Stimulated activated CD4-positive, alpha-beta T cell treated with anti-CD3 and anti-CD28 coated beads, Interleukin-15, amount 100 ng/mL, for 1 hour (primary cell): ENCODE measurements at regions not wholly inside any gene's neighbourhood (a gene's known extent, or its start where the extent isn't known, plus 50 kb on each side); places are given as distances from the start of the nearest gene placed in this dataset.

ENCODE experiments used
- DNase-seq, 2 donors: peaks; one replicate each; pipeline ENCODE4 v3.0.0-alpha.2; 2020; ENCODE audit warnings: low read depth in 1 of 2, low spot score in 1 of 2

- no peak for DNase-seq
Observed at GRCh38 chr5:165673499-165673898, 2168.1 kb downstream of the MAT2B start.

- DNase-seq = no peak
Observed at GRCh38 chr5:165695796-165696195, 2190.4 kb downstream of the MAT2B start.

DNA sequence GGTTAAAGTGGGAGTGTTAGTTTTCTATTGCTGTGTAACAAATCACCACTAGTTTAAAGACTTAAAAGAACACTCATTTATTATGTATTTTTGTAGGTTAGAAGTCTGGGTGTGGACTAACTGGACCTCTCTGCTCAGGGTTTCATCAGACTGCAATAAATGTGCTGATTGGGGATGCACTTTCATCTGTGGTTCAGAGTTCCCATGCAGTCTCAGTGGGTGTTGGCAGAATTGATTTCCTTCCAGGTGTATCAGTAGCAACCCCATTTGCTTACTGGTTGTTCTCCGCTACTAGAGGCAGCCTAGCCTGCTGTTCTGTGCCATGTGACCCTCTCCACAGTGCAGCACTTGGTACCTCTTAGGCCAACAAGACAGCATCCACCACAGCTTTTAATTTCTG lies 2200.5 kb downstream of the MAT2B start:
- no peak for DNase-seq

DNA sequence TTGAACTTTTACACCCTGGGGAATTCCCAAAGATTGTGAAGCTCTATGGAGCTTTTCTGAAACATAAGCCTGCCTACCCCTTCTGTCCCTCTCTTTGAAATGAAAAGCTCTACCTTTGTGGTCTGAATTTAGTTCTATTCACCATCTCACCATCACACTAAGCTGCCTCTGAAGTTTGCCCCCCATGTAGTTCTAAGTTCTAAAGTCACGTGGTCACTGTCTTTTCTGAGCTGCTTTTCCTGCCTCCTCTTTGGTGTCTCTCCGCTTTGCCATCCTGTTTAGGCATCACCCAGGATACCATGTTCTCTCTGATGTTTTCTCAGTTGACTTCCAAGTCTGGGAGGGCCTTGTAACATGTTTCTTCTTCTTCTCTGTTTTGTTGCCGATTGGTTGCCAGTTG lies 2206.6 kb downstream of the MAT2B start:
- no peak for DNase-seq

- DNase-seq = no peak
Observed at GRCh38 chr5:165714598-165714997, 2209.2 kb downstream of the MAT2B start.

DNA sequence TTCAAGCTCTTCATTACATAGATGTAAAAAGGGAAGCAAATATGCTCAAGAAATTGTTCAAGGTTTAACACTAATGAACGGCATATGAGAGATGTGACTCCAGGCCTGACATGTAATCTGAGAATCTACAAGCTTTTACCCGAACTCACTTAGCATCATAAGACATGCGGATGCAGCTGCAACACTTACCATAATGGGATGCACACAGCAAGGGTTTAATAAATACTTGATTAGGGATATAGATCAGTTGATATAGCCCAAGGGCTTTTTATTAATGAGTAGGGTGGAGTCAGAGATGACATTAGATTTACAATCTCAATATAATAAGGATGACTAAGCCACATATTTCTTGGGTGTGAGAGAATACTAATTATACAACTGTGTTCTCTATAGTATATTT lies 2215.5 kb downstream of the MAT2B start:
- DNase-seq = no peak

- no peak for DNase-seq
Observed at GRCh38 chr5:165722401-165722800, 2217.0 kb downstream of the MAT2B start.

DNA sequence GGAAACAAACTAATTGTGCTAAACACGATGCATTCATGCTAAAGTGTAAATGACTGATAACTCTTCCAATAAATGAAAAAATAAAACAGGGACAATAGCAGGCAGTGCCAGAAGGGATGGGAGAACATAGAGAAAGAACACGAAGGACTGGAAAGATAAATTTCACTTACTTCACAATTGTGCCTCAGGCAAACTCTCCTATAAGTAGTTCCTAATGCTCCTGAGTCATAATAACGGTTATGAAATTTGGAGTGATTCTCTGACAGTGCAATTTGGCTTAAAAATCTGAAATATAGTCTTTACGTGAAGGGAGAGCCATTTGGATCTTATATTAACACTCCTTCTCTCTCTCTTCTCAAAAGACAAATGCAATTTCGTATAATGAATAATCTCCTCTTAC lies 2218.5 kb downstream of the MAT2B start:
- no peak for DNase-seq

DNA sequence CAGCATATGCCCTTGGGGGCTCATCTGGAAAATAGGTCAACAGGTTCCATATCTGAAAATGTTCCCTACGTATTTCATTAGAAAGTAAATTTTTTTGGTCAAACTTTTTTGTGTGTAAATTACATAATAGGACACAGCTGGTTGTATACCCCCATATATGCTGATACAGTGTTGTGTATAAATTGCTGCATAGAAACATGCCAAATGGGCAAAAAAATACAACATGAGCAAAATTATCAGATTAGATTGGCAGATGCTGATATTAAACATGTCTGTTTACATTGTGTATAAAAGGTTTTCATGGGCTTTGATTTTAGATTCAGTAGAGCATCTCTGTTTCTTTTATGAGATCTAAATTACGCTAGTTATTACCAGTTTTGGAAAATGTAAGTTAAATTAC lies 2223.0 kb downstream of the MAT2B start:
- DNase-seq = no peak

DNA sequence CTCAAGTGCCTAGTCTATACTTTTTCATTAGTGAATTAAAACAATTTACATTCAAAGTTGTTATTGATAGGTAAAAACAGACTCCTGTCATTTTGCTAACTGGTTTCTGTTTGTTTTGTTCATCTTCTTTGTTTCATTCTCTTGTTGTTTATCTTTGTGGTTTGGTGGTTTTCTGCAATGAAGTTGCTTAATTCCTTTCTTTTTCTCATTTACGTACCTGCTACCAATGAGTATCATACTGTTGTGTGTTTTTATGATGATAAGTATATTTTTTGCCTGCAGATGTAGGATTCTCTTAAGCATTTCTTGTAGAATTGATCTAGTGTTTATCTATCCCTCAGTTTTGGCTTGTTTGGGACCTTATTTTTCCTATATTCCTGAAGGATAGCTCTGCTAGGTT lies 2230.0 kb downstream of the MAT2B start:
- DNase-seq = no peak

DNA sequence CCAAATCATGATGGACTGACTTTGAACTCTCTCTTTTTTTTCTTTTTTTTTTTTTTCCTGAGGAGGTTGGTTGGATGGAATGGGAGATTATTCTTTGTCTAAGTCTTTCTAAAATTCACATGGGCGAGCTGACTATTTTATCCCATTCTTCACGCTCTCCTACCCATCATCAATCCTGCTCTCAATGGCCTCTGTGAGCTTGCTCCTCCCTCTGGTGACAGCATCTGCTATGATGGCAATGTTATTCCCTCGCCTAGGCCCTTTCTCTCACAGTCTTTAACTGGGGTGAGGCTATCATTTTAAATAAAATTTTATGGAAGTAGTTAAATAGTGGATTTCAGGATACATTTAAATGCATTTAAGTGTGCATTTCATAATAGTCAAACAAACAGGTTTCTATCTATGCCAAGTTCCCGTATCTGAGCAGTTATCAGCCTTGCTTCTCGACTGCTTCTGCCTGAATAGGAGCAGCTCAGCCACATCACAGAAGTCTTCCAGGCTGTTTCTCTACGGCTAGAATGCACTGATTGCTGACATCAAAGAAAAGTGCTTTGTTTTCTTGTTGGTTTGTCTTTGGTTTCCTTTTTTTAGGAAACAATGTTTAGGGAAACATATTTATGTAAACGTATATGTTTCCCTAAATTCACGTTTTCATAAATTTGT lies 2233.8 kb downstream of the MAT2B start:
- DNase-seq = no peak

DNA sequence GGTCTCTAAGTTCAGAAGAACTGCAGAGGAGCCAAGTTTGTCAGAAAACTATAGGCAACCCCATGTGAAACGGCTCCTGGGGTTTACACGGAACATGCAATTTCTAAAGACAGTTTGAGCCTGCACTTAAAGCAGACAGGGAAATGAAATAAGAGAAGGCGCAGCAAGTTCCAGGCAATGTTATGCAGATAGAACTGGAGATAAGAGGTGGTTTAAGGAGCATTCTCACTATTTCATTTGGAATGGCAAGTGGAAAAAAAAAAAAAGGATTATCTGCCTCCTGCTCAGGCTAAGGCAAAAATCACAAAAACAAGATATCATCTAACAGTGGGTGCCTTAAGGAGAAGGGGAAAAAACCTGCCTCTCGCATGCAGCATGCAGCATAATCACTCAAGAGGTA lies 2252.4 kb downstream of the MAT2B start:
- DNase-seq = no peak

DNA sequence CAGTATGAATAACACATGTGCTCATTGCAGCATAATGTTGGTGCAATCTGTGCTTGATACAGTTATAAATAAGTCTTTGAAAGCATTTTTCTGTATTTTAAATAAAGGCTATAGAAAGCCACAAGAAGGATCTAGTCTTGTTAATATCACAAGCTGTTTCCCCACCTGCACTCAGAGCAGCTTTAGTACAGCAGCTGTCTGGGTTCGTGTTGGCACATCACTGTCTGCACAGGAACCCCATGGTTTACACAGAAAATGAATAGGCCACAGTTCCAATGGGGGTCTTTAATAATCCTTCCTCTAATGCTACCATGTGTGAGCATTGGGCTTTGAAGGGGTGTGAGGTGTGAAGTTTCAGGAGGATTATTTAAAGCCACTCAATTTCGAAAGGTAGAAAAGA lies 2269.7 kb downstream of the MAT2B start:
- no peak for DNase-seq

DNA sequence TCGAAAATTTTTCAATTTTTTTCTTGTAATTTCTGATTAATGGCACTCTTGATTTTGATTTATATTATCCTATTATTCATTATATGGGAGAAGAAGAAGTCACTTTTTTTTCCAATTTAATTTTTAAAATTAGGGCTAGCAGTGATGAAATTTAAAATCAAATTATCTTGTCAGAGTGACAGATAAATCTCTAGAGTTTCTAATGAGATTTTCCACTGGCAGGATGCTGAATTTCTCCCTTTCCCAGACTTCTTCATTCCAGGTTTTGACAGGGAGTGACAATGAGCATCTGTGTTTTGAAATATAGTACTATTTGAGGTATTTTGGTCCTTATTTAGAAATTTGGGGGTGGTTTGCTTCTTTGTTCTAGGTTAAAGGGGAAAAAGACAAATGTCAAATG lies 2274.1 kb downstream of the MAT2B start:
- DNase-seq = no peak

- DNase-seq = no peak
Observed at GRCh38 chr5:165780901-165781300, 2275.5 kb downstream of the MAT2B start.

DNA sequence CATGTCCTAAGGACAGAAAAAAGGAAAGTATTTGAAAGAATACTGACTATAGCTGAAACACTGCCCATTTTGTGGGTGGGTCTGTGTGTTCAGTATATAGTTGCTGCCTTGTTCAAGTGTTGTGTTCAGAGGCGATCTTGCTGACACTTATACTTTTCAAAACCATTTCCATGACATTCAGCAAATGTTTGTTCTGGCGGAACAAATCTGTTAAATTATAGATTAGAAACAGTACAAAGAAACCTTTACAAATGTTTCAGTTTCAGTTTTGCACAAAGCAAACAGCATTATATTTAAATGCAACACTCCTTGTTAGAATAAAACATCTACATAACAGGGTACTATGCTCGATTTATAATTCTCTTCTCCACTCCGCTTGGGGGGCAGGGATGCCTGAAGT lies 2276.3 kb downstream of the MAT2B start:
- DNase-seq = no peak

DNA sequence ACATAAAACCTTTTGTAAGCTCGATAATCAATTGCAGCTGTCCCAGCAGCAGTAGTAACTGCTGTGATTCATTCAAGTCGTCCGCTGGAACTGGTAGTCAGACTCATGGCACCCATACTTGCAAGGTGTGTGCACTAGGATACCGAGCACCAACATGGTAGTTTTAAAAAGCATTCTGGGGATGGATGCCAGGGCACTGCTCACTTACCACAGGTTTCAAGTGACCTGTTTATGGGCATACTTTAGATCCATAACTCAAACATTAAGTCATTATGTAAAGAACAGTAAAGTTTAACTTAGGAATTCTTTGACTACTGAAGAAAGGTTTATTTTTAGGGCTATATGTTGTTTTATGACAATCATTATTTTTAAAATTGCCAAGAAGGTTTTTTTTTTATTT lies 2277.6 kb downstream of the MAT2B start:
- no peak for DNase-seq

DNA sequence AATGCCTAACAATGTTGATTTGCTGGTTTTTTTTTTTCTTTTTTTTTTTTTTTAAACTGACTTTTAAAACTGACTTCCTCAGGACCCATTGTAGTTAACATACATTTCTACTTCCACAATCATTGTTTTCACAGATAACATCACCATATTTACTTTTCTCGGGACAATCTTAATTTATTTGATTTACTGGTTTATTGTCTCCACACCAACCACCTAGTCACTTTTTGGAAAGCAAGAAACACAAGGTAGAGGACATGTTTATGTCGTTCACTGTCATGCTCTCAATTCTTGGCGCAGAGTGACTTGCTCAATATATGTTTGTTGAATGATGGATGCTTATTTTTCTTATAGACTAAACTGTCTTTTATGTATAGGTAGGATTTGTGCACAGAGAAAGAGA lies 2280.7 kb downstream of the MAT2B start:
- no peak for DNase-seq

DNA sequence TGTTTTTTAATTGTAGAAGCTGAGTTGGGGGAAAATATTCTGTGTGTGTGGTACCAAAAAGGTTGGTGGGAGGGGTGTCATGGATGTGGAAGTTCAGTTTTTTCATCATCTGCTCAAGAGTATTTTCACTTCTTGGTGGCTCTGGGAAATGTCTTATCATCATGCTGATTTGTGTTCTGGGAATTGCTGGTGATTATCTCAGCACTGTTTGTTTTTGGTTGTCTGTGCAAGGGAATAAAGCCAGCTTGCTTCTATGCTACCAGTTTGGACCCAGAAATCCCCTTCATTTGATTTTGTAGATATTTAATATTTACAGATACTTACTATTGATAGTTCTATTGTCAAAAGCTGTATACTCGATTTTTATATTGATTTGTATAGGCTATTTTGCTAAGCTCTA lies 2289.7 kb downstream of the MAT2B start:
- no peak for DNase-seq

DNA sequence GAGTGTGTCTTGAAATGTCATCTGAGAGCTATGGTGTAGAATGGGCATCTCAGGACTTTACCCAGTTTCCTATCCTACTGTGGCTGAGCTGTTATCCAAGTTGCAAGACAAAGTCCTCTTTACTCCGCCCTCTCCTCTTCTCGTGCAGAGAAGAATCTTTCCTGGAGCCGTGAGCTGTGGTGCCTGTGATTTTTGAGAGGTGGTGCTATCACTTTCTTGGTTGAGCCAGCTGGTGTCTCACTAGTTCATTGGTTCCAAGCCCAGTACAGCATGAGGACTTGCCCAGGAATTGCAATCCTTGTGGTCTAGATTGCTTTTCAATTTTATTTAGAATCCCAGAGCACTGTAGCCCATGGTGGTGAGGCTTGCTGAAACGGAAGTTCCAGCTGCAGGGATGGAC lies 2300.3 kb downstream of the MAT2B start:
- no peak for DNase-seq

DNA sequence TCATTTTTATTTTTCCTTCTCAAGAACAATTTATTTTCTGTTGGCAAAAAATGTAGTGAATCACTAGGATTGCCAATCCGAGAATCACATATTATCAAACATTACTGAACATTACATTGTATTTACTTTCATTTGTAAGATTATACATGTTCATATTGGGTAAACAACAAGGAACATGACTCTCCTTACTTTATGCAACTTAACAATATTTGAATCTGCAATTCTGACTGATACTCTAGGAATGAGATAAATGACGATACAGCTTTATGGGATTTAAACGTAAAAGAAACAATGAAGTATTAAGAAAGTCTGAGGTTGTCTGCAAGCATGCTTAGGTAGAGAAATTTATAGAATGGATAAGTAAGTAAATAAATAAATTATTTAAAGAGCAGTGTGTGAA lies 2302.9 kb downstream of the MAT2B start:
- DNase-seq = no peak

DNA sequence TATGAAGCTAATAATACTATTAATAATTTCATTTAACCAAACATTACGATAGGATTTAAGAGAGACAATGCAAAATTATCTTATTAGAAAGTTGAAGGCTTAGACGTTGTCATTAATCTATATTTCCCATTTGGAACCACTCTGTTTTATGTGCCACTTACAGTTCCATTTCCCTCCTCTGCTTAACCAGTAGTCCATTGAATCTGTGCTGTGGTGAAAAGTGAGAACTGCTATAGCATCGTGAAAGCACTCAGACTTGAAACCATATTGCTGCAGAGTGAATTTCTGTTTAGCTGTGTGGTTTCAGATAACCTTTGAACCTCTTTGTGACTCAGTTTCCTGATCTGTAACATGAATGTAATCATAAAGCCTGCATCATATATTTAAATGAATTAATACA lies 2304.5 kb downstream of the MAT2B start:
- no peak for DNase-seq

GRCh38 chr5:165829504-165829903 lies 2324.1 kb downstream of the MAT2B start:
- no peak for DNase-seq

- DNase-seq = no peak
Observed at GRCh38 chr5:165834891-165835290, 2329.5 kb downstream of the MAT2B start.
